ENCODE measurements at regions not wholly inside any gene's neighbourhood (a gene's known extent, or its start where the extent isn't known, plus 50 kb on each side); places are given as distances from the start of the nearest gene placed in this dataset.
"Not testable (repeated sequence)": the region's sequence is repeated elsewhere in the genome, so short reads cannot be mapped to it uniquely, and the experiment has no call there.

DNA sequence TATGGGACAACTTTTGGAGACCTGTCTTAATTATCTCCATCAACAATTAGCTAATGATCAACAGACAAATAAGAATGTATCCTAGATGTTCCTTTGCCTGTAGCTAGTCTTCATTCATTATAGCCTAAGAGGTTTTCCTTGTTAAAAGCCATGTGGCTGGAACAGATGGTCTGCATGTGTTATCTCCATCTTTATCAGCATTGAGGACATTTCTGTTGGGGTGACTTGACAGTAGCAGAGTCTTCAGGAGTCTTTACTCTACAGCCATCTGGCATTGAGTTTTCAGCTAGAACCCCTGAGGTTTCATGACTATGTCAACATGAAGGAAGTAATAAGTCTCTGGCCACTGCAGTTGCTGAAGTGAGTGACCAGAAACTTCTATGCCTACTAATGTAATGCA is 106.6 kb upstream of the TLE4 start:
- DNase-seq (ENCODE audit: low read depth in 4 of 4, low spot score in 3 of 4): no peak

DNA sequence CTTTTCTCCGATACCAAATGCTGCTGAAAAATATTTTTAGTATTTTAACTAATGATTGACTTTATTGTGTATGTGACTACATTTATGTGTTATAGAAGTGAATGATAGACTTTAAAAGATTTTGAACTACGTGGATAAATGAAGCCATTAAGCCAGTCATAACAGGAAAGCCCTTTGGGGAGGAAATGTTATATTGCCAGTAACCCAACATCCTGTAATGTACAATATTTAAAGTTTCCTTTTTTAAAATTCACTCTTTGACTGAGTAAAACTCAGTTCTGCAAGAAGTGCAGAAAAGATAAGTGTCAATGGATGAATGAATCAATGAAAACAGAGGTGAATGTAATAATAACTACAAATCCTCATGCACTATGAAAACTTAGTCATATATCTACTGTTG is 102.6 kb upstream of the TLE4 start:
- DNase-seq (ENCODE audit: low read depth in 4 of 4, low spot score in 3 of 4): no peak

DNA sequence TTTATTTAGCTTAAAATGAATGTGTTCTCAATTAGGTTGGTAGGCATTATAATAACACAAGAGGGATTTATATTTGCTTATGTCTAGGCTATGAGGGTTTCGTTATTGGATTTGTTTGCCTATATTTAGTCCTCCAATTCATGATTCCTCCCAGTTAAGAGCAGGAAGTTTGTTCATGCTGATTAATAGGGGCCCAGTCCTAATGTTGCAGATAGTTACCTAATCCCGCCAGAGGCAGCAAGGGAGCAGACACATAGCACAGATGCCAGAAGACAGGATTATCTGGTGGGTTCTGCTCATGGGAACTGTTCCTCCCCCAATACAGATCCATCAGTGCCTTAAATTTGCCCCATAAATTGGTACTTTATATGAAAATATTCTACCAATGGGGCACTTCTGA is 100.8 kb upstream of the TLE4 start:
- no peak for DNase-seq (ENCODE audit: low read depth in 4 of 4, low spot score in 3 of 4)

DNA sequence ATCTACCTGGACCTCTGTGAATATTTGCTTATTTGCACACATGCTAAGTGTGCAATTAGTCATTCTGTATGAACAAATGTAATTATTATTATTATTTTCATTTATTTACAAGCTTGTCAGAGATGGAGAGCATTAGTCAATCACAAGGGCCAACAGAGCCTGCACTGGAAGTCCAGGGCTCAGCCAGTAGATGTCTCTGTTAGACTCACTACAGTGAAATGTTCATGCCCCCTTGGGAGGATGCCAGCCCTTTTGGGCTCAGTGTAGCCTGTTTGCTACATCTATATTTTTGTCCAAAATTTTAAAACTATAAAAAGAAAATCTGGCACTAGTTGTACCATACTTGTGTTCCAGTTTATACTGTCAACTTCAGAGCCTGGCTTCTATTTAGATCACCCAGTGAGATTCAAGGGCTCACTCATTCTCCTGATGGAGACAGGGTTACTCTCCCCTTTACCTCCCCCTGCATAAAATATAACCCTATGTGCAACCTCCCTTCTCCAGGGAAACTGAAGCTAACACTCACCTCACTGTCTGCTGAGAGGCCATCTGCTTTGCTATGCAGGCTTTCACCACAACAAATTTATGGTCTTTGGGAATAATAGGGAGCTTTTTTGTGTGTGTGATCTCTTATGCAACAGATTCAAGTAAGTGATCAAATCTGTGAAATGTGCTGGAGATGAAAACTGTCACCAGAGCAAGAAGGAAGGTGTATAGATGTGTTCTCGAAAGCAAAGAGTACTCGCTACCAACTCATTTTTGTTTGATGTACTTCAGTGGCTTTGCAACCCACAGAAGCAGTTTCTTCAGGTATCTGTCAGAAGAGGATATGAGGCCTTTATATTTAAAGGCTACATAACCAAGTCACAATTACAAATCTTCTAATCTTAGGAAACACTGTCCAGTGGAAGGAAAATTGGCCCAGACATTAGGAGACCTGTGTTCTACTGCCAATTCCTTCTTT is 99.9 kb upstream of the TLE4 start:
- no peak for DNase-seq (ENCODE audit: low read depth in 4 of 4, low spot score in 3 of 4)

DNA sequence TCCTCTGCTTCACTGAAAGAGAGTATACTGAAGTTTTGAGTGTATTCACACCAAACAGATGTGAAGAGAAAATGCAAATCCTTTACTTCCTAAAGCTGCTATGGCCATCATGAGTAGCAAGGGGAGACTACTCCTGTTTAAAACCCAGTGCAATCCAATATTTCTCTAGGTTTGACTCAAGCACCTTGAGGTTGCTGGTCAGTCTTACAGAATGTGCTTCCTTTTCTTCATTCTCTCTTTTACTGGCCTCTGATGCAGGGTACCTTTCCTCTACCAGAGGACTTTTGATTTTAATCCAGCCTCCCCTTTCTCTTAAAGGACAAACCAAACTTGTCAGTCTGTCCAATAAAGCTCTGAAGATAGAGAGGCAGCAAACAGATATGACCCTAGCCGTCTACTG is 98.1 kb upstream of the TLE4 start:
- DNase-seq (ENCODE audit: low read depth in 4 of 4, low spot score in 3 of 4): no peak

DNA sequence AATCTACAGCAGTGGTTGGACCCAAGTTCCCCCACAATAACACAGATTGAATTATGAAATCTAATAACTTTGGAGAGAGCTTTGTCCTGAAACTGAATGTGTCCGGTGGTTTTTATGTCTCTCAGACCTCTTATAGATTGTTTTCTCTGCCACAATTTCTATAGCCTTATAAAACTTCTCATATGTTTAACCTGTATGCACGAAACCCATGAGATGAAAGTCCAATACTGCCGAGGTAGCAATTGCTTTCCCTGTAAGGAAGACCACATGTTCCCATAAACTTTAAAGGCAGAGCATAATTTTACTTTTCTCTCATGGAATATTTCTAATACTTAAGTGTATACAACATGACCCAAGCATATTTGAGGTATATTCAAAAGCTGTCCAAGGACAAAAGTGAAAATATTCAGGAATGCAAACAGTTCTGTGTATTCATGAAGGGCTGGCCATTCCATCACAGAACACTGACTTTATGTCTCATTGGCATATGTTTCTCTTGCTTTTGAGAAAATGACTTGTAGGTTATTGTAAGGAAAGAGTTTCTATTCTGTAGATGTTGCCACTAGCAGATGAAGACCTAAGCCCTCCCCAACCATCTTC is 94.4 kb upstream of the TLE4 start:
- no peak for DNase-seq (ENCODE audit: low read depth in 4 of 4, low spot score in 3 of 4)

DNA sequence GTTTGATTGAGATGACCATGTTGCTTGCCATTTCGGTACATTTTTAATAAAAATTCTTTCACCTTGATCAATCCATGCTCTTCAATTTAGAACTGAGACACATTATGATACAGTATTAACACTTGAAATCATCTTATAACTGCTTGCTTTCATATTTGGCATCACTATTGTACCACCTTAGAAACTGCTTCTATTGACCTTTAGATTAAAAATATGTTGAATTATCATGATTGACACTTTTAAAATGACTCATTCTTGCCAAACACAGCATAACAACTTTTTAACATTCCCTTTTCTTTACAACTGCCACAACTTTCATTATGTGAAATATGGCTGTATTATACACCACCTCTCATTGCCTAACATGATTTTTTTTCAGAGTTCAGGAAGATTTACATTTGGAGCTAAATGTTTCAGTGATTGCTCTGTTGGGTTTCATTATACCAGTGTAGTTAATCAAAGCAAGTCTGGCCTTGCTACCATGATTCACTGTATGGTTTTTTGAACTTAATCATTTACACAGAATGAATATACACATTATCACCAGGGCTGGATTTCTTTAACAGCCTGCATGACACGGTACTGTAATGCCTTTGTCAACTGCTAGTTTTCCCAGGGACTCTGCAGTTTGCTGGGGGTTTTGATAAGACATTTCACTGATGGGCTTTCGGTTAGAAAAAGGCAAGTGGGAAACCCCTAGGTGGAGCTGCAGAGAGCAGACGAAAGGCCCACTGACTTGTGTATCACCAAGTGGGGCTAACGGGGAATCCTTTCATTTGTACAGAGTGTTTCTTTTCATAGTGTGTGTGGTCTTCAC is 93.6 kb upstream of the TLE4 start:
- no peak for DNase-seq (ENCODE audit: low read depth in 4 of 4, low spot score in 3 of 4)

DNA sequence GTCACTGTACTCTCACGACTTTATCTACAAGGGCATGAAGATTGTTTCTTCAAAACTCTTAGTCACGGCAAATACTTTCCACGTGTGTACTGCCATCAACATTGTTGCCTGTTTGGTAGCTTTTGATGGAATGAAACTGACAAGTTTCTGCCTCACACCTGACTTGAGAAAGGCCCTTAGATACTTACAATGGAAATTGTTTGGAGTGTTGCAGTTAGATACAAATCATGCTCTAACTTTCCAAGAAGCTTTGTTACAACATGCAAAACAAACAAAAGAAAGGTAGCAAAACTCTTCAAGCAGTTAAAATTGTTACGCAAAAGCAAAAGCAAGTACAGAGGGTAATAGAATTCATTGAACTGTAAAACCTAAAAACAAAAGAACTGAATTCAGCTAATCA is 91.1 kb upstream of the TLE4 start:
- DNase-seq (ENCODE audit: low read depth in 4 of 4, low spot score in 3 of 4): no peak

DNA sequence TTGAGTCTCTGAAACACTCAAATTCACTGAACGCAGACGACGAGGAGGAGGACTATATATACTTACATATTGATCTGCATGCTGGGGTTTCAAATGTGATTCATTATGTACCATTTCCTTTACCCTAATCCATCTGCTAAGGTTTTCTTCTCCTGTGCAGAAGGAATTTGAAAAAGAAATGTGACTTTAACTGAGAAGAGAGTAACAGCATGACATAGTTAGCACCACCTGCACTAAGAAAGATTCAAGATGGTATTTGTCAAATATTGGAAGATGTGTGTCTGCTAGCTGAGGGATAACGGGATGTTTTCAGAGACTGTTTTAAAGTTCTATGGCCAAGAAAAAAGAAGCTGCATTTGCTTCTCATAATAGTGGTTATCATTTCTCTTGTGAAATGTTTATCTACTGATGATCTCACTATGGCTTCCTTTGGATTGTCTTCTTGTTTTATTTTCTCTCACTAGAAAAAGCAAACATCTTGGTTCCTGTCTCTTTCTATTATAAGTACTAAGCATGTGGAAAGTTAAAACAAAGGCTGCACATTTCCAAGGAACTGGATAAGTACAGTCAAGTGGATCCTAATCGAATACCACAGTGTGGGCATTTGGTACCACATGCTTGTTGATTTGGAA is 89.8 kb upstream of the TLE4 start:
- no peak for DNase-seq (ENCODE audit: low read depth in 4 of 4, low spot score in 3 of 4)

DNA sequence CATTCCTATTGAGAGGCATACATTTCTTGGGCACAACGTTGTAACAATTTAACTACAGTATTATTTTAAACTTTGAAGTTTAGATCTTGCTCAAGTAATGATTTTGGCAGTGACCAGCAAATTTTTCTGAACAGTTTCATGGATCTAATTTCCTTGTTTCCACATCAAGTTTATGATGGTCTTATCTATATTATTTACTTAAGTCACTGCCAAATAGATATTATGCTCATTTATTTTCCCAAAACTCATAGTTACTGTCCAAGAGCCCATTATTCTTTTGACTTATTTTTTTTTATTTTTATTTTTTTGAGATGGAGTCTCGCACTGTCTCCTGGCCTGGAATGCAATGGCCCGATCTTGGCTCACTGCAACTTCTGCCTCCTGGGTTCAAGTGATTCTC is 86.5 kb upstream of the TLE4 start:
- no peak for DNase-seq (ENCODE audit: low read depth in 4 of 4, low spot score in 3 of 4)

DNA sequence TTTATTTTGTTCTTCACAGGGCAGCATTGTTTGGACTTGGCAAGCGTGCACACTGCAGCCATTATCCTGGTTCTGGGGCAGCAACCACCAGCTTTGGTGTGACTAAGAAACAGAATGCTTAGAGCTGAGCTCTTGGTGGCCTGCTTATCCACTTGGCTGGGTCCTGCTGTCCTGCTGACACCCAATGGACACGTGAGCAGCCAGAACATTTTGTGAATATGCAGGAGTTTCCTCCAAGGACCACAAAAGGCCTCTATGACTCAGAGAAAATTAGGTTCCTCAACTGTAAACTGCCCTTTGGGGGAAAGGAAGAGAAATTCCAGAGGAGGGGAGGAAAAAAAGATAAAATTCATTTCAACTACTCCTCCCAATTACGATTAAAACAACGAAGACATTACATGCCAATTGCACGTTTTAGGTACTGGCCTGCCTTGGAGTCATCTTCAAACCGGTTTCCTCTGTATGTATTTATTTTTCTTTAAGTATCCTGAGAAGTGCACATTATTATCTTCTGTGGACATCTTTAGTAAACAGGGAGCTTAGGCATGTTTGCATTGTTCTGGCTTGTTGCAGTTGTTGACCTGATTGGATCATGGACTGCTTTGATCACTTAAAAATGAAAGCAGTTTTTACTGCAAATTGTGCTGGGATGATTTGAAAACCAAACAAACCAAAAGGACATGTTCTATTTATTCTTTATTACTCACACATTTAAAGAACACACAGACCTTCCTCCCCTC is 82.3 kb upstream of the TLE4 start:
- no peak for DNase-seq (ENCODE audit: low read depth in 4 of 4, low spot score in 3 of 4)

DNA sequence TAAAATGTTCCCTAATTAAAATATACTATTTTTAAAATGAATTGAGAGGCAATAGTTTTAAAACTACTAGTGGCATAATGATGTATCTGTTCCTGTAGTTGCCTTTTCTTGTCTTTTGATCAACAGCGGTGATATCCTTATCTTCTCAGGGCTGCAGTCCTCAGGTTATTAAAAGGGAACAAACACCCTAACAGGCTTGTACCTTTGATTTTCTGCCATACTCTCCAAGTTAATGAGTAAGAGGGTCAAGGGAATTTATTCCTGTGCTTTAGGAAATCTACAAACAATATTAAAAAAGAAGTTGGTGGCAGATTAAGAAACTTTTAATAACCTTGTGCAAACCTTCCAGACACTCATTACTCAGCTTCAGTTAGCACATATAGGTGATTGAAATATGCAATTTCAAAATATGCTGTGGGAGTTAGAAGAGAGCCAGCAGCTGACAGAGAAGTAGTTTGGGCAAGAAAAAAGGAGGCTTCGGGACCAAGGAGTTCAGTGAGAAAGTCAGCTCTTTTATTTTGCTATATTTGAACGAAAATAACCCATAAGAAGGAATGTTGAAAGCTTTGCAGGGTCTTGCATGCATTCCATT is 81.0 kb upstream of the TLE4 start:
- DNase-seq (ENCODE audit: low read depth in 4 of 4, low spot score in 3 of 4): no peak

DNA sequence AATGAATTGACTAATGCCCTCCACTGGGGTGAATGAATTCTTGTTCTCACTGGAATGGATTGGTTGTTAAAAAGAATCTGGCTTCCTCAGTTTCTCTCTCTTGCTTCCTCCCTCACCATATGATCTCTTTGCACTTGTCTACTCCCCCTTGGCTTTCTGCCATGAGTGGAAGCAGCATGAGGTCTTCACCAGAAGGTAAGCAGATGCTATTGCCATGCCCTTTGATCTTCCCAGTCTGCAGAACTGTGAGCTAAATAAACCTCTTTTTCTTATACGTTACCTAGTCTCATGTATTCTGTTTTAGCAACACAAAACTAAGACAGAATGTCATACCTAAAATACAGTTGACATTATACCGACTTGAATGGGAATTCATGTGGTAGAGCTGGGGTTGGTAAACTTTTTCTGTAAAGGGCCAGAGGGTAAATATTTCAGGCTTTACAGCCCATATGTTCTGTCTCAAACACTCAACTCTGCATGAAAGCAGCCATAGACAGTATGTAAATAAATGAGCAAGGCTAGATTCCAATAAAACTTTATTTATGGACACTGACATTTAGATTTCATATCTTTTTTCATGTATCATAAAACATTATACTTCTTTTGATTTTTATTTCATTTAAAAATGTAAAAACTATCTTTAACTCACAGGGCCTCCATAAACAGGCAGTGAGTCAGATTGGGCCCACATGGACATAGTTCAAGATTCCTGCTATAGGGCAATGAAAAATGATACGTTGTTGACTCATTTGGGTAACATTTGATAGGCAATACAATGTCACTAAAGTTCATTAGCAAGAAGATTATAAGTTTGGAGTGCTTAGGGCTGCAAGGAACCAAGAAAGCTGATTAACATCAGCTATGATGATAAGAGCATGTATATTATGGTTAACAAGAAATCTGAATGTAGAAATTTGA is 79.4 kb upstream of the TLE4 start:
- DNase-seq (ENCODE audit: low read depth in 4 of 4, low spot score in 3 of 4): no peak

DNA sequence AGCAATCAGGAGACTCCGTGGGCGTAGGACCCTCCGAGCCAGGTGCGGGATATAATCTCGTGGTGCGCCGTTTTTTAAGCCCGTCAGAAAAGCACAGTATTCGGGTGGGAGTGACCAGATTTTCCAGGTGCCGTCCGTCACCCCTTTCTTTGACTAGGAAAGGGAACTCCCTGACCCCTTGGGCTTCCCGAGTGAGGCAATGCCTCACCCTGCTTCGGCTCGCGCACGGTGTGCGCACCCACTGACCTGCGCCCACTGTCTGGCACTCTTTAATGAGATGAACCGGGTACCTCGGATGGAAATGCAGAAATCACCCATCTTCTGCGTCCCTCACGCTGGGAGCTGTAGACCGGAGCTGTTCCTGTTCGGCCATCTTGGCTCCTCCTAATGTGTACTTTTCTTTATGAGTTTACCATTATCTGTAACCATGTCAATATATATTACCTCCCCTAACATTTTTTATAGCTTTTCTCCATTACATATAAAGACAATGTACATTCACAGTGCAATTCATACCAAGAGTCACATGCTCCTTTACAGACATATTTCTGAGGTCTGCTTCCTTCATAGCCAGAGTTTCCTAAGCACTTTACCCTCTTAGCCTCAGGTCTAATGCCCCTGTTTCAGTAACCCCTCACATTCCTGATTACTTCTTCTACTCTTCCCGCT is 71.4 kb upstream of the TLE4 start:
- DNase-seq (ENCODE audit: low read depth in 4 of 4, low spot score in 3 of 4): not testable (repeated sequence)

DNA sequence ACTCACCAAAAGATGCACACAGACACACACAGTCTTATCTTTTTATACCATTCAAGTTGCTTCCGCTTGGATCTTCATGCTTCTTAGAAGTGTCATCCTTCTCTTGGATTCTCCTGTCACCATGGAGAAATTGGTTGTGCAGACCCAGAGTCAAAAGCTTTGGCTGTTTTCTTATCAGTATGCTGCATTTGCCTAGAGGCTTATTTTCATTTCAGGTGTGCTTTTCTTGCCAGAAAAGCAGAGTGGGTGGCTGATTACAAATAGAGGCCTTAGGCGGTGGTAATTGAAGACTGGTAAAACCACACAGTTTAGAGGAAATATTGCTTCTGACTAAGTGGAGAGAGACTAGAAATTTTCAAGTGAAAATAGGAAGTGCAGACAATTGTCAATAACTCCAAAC is 70.2 kb upstream of the TLE4 start:
- DNase-seq (ENCODE audit: low read depth in 4 of 4, low spot score in 3 of 4): no peak

DNA sequence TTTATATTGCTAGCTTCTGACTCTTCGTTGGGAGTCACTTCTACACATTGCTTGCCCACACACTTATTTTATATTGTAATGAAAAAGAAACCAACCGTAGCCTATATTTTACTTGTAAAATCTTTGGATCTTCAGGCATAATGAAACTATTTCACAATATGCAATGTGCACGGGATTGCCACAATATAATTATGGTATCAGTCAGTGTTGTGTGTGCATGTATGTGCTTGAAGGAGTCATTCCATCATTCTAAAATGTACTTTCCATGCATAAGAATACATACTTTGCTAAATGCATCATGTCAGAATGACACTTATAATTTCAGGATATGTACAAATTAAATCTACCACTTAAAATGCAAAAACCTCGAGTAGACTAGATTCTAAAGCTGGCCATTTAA is 64.0 kb upstream of the TLE4 start:
- DNase-seq (ENCODE audit: low read depth in 4 of 4, low spot score in 3 of 4): no peak

DNA sequence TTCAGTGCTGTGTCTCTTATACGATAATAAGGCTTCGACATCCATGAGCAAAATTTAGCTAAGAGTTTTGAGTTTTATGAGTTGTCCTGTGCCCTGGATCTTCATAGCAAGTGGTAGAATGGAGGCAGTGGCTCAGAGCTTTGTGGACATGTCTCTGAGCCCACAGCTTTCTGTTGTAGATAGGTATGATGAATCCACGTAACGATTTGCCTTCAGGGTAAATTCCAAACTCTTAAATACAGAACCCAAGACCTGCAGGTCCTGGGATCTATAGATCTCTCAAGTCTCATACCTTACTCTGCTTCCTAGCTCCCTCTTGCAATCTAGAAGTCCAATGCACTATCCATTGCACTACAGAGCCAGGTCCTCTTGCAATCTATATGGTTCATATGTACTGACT is 59.5 kb upstream of the TLE4 start:
- DNase-seq (ENCODE audit: low read depth in 4 of 4, low spot score in 3 of 4): no peak

Measured in left renal pelvis (tissue), 4 donors.